GM10266 (cell line): ENCODE measurements at regions not wholly inside any gene's neighbourhood (a gene's known extent, or its start where the extent isn't known, plus 50 kb on each side); places are given as distances from the start of the nearest gene placed in this dataset.
"Not testable (repeated sequence)": the region's sequence is repeated elsewhere in the genome, so short reads cannot be mapped to it uniquely, and the experiment has no call there.

Experiments used
- DNase-seq: peaks from one replicate; pipeline ENCODE4 v3.0.0; 2012; ENCODE audit errors: extremely low spot score
- TF ChIP-seq, protein P1 (sequence below): IDR thresholded peaks from 2 replicates; pipeline ENCODE4 v1.5.1; 2012; ENCODE audit warnings: mild to moderate bottlenecking, low read depth; ENCODE audit not compliant: control insufficient read depth, insufficient read depth; ENCODE audit errors: missing control alignments

DNA sequence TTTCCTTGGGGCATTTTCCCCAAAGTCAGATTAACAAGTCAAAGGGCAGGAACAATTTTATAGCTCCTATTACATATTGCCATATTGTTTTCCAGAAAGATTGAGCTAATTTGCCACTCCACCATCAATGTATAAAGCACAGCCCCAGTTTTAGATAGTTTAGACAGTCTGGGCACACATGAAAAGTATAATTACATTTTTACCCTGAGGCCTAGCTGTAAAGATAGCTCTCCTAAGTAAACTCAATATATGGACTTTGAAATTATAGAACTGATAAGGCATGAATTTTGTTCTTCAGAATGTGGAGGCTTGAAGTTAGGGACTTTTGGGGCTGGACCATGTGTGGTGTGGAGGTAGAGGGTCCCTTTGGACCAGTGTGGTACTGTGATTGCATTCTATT, 166.0 kb downstream of the FHIP1A start:
- DNase-seq = no peak
- TF ChIP-seq, protein P1, sequence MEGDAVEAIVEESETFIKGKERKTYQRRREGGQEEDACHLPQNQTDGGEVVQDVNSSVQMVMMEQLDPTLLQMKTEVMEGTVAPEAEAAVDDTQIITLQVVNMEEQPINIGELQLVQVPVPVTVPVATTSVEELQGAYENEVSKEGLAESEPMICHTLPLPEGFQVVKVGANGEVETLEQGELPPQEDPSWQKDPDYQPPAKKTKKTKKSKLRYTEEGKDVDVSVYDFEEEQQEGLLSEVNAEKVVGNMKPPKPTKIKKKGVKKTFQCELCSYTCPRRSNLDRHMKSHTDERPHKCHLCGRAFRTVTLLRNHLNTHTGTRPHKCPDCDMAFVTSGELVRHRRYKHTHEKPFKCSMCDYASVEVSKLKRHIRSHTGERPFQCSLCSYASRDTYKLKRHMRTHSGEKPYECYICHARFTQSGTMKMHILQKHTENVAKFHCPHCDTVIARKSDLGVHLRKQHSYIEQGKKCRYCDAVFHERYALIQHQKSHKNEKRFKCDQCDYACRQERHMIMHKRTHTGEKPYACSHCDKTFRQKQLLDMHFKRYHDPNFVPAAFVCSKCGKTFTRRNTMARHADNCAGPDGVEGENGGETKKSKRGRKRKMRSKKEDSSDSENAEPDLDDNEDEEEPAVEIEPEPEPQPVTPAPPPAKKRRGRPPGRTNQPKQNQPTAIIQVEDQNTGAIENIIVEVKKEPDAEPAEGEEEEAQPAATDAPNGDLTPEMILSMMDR = no peak

DNA sequence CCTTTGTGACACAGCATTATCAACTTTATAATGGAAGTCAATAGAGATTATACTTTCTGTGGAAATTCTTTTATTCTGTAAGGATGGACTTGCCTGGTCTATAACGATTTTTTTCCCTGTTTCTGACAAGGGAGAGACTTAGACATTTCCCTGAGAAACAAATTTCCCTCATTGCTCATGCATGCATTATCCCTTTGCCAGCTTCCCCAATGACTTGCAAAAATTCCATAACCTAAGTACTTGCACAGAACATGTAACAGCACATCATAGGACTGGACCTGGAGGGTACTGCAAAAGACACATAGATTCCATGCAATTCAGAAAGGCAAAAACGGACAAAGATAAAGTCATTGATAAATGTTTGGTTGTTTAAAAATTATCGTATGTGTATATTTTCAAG, 166.7 kb downstream of the FHIP1A start:
- TF ChIP-seq, protein P1 = no peak
- DNase-seq = no peak

DNA sequence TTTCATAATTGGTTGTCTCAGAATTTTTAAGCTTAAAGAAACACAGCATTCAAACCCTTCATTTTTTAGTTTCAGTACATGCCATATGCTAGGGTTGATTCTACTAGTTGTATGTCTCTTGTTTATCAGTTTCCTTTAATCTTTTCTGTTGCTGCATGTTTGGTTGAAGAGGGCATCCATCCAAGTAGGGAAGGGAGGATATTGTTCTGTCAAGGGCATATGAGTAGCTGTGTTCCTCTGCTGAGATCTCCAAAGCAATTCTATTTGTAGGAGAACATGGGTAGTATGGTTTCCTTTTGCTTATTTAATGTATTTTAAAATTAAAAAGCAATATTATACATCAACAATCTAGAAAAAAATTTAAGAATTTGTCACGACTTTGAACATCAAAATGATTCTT, 167.7 kb downstream of the FHIP1A start:
- TF ChIP-seq, protein P1 = no peak
- no peak for DNase-seq

DNA sequence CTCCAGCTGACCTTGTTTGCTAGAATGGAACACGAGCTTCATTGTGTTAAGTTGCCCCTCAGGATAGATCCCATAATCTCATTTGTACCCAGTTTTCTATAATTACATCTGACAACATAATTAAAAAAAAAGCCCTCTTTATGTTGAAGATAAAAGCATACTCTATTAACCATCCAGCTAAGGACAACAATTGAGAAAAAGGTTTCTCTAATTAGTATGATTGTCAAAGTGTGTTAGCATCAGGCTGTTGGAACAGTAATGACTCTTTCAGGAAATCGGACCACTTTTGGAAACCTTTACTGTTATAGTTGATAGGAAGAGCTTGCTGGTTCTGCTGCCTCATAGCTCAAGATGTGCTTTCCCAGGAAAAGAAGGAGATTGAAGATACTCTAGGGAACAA, 172.6 kb downstream of the FHIP1A start:
- DNase-seq = no peak
- TF ChIP-seq, protein P1 = no peak

DNA sequence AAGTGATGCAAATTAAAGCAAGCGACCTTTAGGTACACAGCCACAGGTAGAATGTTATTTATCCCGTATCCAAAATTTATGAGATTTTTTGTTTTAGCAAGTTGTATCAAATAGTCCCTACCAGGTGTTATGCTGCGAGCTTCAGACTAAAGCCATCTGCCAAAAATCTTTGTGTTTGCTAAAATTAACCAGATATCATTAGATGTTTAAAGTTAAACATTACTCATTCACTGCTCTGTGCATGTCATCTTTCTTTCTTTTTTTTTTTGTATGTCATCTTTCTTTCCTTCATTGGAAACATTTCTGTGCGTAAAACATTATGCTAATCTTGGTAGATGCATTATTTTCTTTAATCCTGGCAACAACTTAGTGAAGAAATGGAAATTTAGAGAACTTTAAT, 173.1 kb downstream of the FHIP1A start:
- no peak for DNase-seq
- TF ChIP-seq, protein P1 = no peak

DNA sequence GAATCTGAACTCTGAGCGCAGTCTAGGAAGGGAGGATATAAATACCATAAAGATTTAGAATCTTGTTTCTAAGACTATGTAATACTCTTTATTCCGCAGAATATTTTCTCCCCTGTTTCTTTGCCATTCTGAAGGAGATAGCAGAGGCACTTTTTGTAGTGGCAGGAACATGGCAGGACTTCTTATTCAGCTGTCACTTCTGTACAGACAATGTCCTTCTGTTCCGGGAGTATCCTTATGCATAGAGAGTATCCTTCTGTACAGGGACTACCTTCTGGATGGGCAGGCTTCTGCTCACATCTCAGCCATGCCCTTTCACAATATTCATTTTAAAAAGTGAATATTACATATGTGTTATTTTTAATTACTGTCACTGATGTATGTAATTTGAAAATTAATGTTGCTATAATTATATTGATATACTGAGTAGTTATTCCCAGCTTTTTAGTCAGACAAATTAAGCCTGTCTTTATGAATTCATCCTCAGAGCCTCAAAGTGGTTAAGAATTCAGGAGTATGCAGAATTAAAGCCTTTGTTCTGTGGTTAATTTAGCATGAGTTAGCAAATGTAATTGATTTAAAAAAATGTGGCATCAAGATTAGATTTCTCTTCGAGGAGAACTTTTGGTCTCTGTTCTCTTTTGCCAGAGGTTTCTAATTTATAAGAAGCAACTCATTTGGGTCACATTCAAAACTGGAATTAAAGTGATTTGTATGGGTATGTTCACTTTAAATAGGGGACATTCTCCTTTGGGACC, 174.4 kb downstream of the FHIP1A start:
- TF ChIP-seq, protein P1 = no peak
- no peak for DNase-seq

DNA sequence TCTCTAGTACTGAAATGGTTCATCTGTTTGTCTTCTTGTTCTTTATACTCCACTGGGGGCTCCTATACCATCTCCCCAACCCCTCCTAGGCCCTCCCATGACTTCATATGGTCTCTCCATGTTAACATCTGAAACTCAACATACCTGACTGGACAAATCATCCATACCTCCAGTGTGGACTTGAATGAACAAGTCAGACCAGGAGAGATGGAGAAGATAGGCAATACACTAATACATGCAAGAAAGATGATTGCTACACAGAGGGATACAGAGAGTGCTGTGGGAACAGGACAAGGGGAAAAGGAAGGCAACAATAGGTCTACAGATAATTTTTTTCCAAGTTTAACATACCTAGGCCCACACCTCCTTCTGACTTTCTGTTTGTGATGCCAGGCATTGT, 175.1 kb downstream of the FHIP1A start:
- no peak for DNase-seq
- TF ChIP-seq, protein P1 = no peak

DNA sequence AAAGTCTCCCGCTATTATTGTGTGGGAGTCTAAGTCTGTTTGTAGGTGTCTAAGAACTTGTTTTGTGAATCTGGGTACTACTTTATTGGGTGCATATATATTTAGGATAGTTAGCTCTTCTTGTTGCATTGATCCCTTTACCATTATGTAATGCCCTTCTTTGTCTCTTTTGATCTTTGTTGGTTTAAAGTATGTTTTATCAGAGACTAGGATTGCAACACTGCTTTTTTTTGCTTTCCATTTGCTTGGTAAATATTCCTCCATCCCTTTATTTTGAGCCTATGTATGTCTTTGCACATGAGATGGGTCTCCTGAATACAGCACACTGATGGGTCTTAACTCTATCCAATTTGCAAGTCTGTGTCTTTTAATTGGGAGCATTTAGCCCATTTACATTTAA, 165.2 kb downstream of the GATB start:
- DNase-seq = not testable (repeated sequence)

DNA sequence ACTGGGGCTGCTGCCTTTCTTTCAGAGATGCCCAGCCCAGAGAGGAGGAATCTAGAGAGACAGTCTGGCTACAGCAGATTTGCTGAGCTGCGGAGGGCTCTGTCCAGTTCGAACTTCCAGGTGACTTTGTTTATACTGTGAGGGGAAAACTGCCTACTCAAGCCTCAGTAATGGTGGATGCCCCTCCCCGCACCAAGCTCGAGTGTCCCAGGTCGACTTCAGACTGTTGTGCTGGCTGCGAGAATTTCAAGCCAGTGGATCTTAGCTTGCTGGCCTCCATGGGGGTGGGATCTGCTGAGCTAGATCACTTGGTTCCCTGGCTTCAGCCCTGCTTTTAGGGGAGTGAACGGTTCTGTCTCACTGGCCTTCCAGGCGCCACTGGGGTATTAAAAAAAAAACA, 163.1 kb downstream of the GATB start:
- DNase-seq = not testable (repeated sequence)
